ENCODE measurements at regions not wholly inside any gene's neighbourhood (a gene's known extent, or its start where the extent isn't known, plus 50 kb on each side); places are given as distances from the start of the nearest gene placed in this dataset.

- TF ChIP-seq, protein P1, sequence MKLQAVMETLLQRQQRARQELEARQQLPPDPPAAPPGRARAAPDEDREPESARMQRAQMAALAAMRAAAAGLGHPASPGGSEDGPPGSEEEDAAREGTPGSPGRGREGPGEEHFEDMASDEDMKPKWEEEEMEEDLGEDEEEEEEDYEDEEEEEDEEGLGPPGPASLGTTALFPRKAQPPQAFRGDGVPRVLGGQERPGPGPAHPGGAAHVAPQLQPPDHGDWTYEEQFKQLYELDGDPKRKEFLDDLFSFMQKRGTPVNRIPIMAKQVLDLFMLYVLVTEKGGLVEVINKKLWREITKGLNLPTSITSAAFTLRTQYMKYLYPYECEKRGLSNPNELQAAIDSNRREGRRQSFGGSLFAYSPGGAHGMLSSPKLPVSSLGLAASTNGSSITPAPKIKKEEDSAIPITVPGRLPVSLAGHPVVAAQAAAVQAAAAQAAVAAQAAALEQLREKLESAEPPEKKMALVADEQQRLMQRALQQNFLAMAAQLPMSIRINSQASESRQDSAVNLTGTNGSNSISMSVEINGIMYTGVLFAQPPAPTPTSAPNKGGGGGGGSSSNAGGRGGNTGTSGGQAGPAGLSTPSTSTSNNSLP (IDR thresholded peaks at IDR 0.05; ENCODE audit: borderline replicate concordance, low read depth, low read length): no peak
- no peak for TF ChIP-seq POLR2A (conservative IDR thresholded peaks at IDR 0.05)
- TF ChIP-seq, protein P2, sequence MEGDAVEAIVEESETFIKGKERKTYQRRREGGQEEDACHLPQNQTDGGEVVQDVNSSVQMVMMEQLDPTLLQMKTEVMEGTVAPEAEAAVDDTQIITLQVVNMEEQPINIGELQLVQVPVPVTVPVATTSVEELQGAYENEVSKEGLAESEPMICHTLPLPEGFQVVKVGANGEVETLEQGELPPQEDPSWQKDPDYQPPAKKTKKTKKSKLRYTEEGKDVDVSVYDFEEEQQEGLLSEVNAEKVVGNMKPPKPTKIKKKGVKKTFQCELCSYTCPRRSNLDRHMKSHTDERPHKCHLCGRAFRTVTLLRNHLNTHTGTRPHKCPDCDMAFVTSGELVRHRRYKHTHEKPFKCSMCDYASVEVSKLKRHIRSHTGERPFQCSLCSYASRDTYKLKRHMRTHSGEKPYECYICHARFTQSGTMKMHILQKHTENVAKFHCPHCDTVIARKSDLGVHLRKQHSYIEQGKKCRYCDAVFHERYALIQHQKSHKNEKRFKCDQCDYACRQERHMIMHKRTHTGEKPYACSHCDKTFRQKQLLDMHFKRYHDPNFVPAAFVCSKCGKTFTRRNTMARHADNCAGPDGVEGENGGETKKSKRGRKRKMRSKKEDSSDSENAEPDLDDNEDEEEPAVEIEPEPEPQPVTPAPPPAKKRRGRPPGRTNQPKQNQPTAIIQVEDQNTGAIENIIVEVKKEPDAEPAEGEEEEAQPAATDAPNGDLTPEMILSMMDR (IDR thresholded peaks at IDR 0.05 in 2 of 3, conservative IDR thresholded peaks at IDR 0.05 in 1 of 3; ENCODE audit: insufficient read depth in 2 of 3, low read depth in 1 of 3, low read length in 3 of 3): no peak
Measured at GRCh38 chr18:56067969-56068671, 480.1 kb upstream of the TCF4 start.
